Loucy (cell line): ENCODE measurements at regions not wholly inside any gene's neighbourhood (a gene's known extent, or its start where the extent isn't known, plus 50 kb on each side); places are given as distances from the start of the nearest gene placed in this dataset.

ENCODE experiments used
- CTCF ChIP-seq: fragments of 200-600 bp; sonication (generic); conservative IDR thresholded peaks from 2 replicates; pipeline ENCODE4 v1.5.1; 2014; ENCODE audit warnings: mild to moderate bottlenecking, antibody characterized with exemption, low read length
- EZH2phosphoT487 ChIP-seq: fragments of 200-600 bp; IDR thresholded peaks from 2 replicates; pipeline ENCODE4 v1.6.1; 2018; ENCODE audit warnings: antibody characterized with exemption, mild to moderate bottlenecking, moderate library complexity, borderline replicate concordance

- TF ChIP-seq CTCF, result no peak
- no peak for TF ChIP-seq EZH2phosphoT487
Observed at GRCh38 chr14:100451264-100451663, 128.1 kb downstream of the SLC25A47 start.
